GM04504 (cell line): ENCODE measurements at regions not wholly inside any gene's neighbourhood (a gene's known extent, or its start where the extent isn't known, plus 50 kb on each side); places are given as distances from the start of the nearest gene placed in this dataset.

ENCODE experiments used
- DNase-seq: peaks from one replicate; pipeline ENCODE4 v3.0.0-alpha.2; 2012; ENCODE audit warnings: low read depth

DNA sequence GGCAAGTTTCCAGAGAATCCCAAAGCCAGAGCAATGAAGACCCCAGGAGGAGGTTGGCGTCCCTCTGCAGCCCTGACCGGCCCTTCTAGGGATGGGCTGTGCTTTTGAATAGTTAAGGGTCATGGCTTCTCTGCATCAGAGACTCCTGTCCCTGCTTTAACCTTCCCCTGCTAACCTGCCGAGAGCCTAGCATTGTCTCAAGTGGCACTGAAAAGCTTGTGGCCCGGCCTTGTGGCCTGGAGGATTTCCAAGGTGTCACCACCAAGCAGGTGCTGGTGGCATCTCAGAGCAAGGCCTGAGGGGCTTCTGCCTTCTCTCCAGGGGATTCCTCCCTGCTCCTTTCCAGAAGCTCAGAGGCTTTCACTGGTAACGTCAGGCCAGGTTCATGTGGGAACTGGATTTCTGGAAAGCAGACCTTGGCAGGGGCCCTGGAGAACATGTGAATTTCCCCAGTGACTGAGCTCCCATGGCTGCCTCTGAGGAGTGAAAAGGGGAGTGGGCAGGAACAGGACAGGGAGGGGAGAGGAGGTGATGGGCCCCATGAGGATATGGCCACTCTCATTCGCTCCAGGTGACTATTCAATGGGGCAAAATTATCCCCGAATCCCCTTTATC lies 409.9 kb downstream of the PTPRU start:
- DNase-seq: no peak

DNA sequence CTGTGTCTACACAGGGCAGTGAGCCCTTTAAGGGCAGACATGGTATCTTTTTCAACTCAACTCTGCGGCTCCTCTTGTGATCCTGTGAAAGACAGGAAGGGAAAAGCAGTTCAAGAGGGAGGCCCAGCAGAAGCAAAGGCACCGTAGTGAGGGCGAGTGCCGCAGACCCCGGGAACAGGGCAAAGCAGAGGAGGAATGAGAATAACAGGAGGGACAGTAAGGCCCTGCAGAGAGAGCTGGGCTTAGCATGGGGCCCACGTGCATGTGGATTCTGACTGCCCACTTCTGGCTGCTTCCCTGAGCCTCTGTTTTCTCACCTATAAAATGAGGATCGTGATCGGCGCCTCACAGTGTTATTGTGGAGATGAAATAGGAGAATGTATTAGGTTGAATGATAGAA lies 409.3 kb downstream of the PTPRU start:
- DNase-seq: no peak

DNA sequence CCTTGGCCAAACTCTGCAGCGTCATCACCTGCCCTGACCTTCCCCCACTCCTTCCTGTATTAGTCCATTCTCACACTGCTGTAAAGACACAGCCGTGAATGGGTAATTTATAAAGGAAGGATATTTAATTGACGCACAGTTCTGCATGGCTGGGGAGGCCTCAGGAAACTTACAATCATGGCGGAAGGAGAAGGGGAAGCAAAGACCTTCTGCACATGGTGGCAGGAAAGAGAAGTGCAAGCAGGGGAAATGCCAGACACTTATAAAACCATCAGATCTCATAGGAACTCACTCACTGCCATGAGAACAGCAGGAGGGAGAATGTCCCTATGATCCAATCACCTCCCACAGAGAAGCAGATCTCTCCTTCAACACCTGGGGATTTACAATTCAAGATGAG lies 408.5 kb downstream of the PTPRU start:
- no peak for DNase-seq

DNA sequence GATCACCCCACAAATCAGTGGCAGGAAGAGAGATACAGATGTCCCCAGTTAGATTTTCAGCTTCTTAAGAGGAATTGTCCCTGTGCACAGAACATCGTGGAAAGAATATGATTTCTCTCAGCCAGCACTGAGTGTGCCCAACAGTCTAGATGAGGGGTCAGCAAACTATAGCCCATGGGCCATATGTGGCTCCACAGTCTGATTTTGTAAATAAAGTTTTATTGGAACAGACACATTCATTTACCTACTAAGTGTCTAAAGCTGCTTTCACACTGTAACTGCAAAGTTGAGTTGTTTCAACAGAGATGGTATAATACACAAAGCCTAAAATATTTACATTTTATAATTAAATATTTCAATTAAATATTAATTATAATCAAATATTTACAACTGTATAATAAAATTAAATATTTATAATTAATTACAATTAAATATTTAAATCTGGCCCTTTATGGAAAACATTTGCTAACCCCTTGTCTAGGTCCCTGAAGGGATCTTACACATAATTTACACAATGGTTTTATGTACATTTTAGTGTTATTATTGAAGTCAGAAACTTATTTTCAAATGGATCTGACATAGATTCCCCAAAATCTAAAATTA lies 407.6 kb downstream of the PTPRU start:
- DNase-seq: no peak

DNA sequence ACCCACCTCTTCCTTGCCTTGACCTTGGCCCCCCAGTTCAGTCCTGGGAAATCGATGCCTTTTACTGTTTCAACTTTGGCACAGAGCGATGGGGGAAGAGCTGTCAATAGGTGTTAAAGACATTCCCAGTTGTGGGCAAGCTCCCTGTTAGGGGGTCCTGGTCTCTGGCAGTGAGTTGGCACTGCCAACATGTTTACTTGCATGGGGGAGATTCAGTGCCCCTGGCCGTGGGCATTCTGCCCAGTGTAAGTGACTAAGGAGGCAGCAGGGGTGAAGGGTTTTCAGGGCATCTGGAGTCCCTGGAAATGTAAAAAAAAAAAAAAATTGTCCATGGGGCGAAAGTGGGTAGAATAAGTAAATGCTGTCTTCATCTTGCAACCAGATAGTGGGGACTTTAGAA lies 407.0 kb downstream of the PTPRU start:
- no peak for DNase-seq

DNA sequence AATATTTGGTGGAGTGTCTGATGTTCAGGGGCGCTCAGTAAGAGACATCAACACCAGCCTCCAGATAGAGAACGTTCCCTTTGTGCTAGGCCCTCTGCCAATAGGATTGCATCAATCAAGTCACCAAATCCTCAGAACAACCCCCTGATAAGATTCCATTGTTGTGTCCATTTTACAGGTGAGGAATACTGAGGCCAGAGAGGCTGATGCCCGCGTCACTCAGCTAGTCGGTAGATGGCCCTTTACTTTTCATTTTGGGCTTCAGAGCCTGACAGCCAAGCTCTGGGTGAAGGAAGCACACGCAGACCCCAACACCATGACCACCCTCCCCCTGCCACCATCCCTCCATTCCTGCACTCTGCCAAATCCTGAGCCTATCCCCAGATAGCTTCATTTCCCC lies 406.2 kb downstream of the PTPRU start:
- DNase-seq: no peak

DNA sequence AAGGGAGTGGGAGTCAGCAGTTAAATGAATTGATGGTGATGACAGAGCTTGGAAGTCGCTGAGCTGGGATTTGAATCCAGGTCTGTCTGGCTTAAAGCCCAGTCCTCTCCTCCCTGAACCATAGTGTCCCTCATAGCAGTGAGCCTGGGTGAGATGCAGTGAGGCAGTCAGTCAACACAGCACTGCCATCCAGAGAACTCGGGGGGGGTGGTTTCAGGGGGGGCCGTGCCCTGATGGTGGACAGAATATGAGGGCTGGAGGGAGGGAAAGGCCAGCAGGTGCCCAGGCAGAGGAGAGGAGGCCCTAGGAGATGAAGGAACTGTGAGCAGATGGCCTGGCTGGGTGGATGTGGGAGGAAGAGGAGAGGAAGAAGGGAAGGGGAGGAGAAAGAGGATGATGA lies 405.6 kb downstream of the PTPRU start:
- no peak for DNase-seq

DNA sequence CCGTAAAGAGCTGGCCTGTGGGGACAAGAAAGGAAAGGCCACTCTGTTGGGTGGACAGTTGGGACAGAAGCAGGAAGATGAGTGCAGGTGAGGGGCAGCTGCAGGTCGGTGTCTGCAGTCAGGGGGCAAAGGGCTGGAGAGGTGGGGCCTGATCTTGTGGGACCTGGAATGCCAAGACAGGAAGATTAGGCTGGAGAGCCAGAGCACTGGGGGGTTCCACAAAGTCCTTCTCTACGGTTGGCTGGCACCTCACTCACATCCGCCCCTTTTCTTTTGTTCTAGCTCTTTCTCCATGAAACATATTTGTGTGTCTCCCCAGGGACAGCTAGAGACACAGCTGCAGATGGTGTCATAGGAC lies 404.1 kb downstream of the PTPRU start:
- DNase-seq: no peak

DNA sequence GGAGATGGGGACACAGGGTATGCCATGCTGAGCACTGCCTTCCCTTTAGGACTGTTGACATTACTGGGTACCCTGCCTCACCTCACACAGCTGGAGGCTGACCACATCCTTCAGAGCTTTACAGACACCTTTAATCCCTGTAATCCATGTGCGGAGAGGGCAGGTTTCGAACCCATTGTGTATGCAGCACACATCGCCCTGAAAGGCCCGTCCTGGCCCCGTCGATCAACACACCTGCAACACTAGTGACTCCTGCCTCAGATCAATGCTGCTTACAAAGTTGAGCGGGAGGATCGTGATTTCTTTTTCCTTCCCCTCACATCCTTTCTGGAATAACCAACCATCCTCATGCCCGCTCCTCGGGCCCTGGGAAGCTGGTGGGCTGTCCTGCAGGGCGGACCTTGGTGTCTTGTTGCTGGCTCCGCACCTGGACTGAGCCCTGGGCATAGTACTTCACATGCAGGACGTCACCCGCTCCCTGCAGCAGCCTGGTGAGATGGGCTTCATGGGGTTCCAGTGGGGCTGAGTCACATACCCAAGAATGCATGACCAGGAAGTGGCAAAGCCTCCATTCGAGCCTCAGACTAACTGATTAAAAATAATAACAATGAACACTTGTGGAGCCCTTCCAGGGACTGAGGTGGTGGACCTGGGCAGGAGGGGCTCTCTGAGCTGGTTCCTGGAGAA lies 403.6 kb downstream of the PTPRU start:
- DNase-seq: peak; percentile 3

DNA sequence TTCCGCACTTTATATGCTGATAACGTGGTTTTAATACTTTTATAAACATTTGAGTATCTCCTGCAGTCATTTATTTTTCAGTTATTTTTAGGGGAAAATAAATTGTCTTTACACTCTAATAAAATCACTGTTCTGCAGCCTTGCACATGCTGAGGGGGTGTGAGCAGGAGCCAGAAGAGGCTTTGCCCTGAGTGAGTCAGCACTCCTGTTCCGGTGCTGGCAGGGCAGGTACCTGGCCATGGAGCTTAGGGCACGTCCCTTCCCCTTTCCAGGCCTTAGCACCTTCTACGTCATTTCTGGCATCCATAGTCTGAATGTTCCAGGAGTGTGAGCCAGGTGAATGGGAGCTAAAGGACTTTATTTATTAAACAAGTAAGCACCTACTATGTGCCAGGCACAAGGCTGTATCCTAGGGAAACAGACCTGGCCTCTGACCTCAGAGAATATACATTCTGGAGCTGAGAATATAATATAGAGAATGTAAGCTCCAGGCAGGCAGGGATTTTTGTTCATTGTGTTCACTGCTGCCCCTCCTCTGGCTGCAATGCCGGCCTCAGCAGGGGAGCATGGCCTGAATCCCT lies 402.9 kb downstream of the PTPRU start:
- no peak for DNase-seq

DNA sequence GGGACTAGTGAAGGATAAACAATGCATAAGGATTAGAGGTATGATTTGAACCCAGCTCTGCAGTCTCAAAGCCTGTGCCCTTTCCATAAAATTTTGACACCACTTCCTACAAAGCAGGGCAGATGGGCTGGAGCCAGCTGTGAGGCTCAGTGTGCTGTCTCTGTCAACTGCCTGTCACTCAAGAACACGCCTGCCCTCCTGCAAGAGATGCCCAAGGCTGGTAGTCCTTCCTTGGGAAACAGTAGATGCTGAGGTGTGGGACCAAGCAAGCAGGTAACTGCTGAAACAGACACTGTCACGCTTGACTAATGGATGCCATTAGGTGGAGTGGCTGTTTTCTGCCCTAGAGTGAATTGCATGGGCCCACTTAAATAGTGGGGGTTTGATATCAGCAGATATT lies 402.0 kb downstream of the PTPRU start:
- no peak for DNase-seq

DNA sequence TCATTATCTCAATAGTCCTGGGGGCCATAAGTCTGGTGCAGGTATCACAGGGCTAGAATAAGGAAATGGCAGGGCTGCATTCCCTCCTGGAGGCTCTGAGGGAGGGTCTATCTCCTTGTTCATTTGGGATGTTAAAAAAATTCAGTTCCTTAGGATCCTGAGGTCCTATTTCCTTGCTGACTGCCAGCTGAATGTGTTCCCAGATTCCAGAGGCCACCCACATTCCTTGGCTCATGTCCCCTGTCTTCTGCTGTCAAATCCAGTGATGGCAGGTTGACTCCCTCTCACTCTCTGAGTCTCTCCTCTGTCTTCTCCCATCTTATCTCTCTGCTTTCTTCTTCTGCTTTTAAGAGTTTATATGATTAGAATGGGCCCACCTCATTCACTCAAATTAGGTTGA lies 400.6 kb downstream of the PTPRU start:
- no peak for DNase-seq

DNA sequence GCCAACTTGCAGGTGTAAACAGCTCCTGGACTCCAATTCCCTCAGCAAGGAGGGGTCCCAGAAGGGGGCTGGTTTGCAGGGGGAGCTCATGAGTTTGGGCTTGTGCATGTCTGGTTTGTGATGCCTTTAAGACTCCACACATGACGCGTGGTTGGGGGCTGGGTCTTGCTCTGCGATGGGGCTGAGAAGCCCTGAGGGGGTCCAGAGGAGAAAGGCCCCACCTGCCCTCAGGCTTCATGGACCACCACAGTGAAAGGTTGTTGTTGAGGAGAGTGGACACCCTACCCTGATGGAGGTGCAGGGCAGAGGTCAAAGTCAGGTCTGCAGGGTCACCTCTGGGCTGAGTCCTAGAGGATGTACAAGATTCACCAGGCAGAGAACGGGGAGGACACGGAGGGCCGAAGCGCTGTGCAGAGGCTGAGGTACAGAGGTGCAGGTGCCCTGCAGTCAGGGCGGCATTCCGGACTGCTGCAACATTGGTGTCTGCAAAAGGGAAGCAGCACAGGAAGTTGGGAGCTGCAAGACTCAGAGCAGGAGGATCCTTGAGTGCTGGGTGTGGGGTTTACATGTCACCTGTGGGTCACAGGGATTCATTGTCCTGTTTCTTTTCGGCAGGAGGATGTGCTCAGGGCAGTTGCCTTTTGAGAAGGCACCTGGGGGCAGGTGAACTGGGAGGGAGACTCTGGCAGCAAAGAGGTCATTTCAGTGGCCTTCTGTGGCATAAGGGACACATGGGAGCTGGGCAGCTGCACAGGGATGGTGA lies 399.4 kb downstream of the PTPRU start:
- no peak for DNase-seq

DNA sequence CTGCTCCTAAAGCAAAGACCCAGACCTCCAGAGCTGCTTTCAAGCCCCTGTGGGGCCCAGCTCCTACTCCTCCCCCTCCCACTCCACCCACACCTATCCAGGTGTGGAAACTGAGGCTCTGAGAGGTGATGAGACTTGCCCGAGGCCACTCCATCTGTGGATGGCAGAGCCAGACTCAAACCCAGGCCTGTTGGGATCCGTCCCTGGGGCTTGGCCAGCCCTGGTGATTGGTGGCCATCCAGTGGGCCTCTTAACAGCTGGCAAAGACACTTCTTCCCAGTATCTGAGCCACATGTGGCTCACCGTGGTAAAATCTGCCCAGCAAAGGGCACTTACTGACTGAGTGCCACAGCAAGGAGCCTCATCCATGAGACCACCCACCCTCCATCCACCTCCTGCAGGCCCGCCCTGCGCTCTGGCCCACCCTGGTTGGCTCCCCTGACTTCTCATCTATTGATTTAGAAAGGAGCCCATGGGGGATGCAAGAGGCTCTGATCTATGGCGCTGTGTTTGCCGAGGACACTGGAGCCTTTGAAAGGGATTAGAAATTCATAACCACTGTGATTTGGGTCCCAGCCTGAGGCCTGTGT lies 398.5 kb downstream of the PTPRU start:
- DNase-seq: no peak

DNA sequence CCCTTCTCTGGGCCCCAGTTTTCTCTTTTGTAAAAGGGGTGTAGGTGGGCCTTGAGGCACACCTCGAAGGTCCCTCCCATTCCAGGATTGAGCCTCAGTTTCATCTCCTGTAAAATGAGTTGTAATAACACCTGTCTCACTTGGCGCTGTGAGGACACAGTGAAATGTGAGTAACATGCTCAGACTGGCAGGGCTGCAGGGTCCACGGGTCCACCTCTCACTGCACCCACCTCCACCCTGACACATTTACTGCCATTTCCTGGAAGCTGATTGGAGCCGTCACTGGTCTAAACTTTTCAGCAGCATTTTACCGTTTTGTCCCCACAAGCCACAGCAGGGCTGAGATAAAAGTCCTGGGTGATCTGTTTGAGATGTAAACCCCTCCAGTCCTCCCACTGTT lies 398.0 kb downstream of the PTPRU start:
- DNase-seq: no peak

DNA sequence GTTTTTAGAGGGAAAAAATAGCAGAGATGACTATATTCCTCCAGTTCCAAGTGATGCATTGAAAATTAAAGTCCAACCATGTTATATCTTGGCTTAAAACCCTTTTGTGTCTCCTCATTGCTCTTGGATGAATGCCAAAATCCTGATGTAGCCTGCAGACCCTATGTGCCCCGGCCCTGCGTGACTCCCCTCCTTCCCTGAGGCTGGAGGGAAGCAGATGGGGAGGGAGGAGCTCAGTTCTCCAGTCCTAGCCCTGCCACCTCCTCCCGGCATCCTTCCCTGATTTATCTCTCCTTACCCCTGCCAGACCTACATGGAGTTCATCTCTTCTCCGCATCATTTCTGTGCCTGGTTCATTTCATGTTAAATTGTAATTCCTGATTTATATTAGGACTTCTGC lies 397.4 kb downstream of the PTPRU start:
- DNase-seq: no peak

DNA sequence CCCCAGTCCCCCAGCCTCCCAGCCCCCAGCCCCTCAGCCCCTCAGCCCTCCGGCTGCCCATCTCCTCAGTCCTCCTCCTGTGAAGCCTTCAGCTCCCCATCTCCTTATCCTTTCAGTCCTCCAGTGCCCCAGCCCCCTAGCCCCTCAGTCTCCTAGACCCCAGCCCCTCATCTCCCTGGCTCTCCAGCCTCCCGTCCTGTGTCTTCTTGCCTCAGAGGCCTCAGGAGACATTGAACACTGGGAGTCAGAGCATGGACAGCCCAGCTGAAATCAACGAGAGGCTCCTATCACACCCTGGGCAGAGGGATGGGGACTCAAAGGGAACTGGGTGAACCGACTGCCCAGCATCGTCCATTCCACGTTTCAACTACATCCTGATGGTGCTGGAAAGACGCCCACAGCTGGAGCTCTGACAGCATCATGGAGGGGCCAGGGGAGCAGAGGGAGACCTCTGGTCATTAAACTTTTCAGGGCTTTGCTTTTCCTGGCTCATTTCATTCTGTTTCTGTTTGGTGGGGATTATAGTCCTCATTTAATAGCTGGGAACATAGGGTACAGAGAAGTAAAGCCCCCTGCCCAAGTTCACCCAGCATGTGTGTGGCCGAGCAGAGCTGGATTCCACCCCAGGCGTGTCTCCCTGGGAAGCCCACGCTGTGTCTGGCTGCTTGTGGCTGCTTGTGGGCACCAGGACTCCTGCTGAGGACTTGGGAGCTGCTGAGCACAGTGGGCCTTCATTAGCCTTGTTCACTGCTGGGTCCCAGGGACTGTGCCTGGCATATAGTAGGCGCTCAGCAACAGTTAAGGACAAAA lies 396.7 kb downstream of the PTPRU start:
- DNase-seq: no peak

DNA sequence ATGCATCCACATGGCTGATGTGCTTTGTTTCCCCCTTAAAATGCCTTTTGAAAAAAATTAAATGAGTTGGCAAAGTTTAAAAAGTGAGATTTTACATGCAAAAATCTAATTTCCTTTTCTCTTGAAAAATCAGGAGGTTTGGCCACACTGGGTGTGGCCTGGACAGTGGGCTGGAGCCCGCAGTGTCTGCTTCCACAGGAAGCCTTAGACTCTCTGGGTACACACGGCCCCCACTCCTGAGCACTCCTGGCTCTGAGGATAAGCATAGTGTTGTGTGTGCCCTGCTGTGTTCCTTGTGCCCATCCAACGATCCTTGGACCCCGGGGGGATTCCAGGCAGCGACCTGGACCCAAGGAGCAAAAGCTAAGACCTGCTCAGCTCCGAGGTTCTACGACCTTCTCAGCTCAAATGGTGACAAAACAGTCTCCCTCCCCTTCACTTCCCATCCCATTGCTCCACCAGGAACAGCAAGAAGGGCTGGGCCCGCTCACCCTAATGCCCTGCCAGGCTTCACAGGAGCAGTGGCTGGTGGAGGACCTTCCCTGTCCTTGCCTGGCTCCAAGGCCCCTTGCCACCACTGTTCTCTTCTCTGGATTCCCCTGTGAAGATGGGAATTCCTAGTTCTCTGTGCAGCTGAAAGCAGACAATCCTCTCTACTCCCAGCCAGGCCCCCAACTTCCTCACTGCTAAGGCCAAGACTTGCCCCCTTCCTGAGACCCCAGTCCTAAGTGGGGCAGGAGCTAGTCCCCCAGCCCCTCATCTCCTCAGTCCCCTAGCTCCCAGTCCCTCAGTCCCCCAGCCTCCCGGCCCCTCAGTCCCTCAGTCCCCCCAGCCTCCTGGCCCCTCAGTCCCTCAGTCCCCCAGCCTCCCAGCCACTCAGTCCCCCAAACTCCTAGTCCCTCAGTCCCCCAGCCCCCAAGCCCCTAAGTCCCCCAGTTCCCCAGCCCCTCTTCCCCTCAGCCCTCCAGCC lies 395.8 kb downstream of the PTPRU start:
- no peak for DNase-seq

DNA sequence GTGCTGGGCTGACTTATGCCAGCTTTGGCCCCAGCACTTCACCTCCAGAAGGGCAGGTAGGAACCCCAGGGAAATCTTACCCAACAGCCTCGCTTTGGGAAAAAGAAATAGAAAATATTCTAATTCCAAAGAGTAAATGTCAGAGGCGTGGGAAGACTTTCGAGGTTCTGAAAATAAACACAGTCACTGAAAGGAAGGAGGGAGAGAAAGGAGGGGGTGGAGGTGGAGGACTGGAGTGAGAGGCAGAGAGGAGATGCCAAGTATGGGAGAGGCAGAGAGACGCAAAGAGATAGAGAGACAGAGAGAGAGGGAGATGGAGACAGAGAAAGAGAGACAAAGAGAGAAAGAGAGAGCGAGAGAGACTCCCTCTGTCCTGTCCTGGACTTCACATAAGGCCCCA lies 395.0 kb downstream of the PTPRU start:
- no peak for DNase-seq

DNA sequence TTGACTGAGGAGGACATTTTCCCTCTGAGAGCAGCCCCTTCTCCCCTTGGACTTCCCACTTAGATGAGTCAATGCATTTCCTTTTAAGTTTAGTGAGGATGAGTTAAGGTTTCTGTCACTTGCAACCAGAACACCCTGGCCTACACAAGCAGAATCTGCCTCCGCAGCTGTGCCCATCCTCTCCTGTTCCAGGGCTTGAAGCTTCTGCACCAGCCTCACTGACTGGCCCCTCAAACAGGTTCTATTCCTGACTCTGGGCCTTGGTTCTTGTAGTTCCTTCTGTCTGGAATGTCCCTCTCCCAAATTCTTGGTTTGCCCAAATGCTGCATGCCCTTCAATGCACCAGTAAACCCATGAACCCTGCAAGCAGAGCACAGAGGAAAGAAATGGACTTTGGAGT lies 394.4 kb downstream of the PTPRU start:
- DNase-seq: no peak
